ENCODE measurements at regions not wholly inside any gene's neighbourhood (a gene's known extent, or its start where the extent isn't known, plus 50 kb on each side); places are given as distances from the start of the nearest gene placed in this dataset.
"Not testable (repeated sequence)": the region's sequence is repeated elsewhere in the genome, so short reads cannot be mapped to it uniquely, and the experiment has no call there.

DNA sequence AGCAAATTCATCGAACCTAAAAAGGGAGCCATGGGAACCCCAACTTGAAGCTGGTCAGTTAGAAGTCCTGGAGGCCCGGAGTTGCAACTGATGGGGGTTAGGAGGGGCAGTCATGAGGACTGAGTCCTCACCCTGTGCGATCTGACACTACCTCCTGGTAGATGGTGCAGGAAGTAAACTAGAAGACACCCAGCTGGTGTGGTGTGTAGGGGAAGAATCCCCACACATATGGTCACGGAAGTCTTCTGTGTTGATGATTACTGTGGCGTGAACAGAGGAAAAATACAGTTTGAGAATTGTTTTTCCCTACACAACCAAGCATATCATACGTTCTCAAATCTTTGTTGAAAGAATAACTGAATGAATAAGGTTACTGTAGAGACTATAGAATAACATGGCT is 164.6 kb upstream of the KCTD7 start:
- POLR2A ChIA-PET (ENCODE audit: unreplicated experiment), result no interaction called here
- H3K36me3 ChIP-seq (ENCODE audit: low read depth), result no peaks in the 10 kb centered on the region

DNA sequence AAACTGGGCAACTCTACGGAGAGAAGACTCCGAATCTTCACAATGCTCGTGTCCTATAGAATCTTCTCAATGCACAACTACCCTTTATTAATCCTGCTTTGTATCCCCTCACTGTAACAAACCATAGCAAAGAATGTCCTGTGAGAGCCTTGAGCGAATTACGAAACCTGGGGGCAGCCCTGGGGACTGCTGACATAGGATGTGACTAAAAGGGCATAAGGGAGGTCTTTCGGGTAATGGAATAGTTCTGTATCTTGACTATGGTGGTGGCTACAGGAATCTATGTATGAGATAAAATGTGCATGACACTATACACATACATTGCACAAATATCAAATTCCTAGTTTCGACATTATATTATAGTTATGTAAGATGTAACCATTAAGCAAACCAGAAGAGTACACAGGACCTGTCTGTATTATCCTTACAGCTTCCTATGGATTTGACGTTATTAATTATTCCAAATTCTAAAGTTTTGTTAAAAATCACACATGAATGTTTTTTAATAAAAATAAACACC is 162.5 kb upstream of the KCTD7 start:
- CTCF ChIA-PET, result no interaction called here

More for the DNA sequence above, 164.6 kb upstream of the KCTD7 start:
- Histone ChIP-seq H3K4me2 (no peak overlapping the region), H3K27ac (no peak overlapping the region), H3K4me1 (replicated peaks; ENCODE audit: insufficient read depth) (no peaks in the 10 kb centered on the region), H3F3A (ENCODE audit: insufficient read depth, low read depth) (no peaks in the 10 kb centered on the region), H2AFZ (no peak overlapping the region), H3K79me2 (ENCODE audit: low read depth) (no peaks in the 10 kb centered on the region), H3K4me3 (no peak overlapping the region), H3K9me2 (ENCODE audit: insufficient read depth) (no peaks in the 10 kb centered on the region), H4K20me1 (ENCODE audit: insufficient read depth) (no peaks in the 10 kb centered on the region), H3K27me3 (ENCODE audit: insufficient read depth, low read depth) (no peaks in the 10 kb centered on the region), H3K9me3 (ENCODE audit: insufficient read depth, low read depth) (no peaks in the 10 kb centered on the region)
- CTCF ChIA-PET, result no interaction called here
- intact Hi-C loops (cut with micrococcal nuclease; ENCODE audit: unreplicated experiment), result no loop called here
- no peak for DNase-seq
- TF ChIP-seq EZH2 (IDR thresholded peaks at IDR 0.05; ENCODE audit: low read depth), result no peak
- TF ChIP-seq, protein P1, sequence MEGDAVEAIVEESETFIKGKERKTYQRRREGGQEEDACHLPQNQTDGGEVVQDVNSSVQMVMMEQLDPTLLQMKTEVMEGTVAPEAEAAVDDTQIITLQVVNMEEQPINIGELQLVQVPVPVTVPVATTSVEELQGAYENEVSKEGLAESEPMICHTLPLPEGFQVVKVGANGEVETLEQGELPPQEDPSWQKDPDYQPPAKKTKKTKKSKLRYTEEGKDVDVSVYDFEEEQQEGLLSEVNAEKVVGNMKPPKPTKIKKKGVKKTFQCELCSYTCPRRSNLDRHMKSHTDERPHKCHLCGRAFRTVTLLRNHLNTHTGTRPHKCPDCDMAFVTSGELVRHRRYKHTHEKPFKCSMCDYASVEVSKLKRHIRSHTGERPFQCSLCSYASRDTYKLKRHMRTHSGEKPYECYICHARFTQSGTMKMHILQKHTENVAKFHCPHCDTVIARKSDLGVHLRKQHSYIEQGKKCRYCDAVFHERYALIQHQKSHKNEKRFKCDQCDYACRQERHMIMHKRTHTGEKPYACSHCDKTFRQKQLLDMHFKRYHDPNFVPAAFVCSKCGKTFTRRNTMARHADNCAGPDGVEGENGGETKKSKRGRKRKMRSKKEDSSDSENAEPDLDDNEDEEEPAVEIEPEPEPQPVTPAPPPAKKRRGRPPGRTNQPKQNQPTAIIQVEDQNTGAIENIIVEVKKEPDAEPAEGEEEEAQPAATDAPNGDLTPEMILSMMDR (conservative IDR thresholded peaks at IDR 0.05), result no peak
- BruUV-seq (replicated peaks), result no TSS peak

DNA sequence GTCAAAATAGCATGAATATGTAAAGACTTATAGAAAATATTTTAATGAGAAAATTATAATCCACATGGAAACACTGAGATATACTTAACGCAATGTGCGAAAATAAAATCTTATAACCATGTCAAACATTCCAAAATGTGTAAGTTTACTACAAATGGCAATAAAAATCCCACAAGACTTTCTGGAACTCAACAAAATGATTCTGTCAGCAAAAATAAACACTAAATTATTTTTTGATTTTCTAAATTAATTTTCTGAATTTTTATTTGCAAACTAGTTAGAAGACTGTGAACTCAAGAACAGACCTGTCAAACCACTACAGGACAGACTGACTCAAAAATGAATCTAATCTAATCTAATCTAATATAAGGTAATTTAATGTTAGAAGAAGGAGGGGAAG is 160.8 kb upstream of the KCTD7 start:
- H3K4me3 ChIP-seq, result no peak overlapping the region
- no peaks in the 10 kb centered on the region for H4K20me1 ChIP-seq (ENCODE audit: insufficient read depth)
- H2AFZ ChIP-seq, result no peak overlapping the region
- CTCF ChIA-PET, result no interaction called here
- no peaks in the 10 kb centered on the region for H3K36me3 ChIP-seq (ENCODE audit: low read depth)
- no peaks in the 10 kb centered on the region for H3K9me3 ChIP-seq (ENCODE audit: insufficient read depth, low read depth)
- no peaks in the 10 kb centered on the region for H3K4me1 ChIP-seq (replicated peaks; ENCODE audit: insufficient read depth)
- intact Hi-C loops (cut with micrococcal nuclease; ENCODE audit: unreplicated experiment), result no loop called here
- H3K79me2 ChIP-seq (ENCODE audit: low read depth), result no peaks in the 10 kb centered on the region
- no peaks in the 10 kb centered on the region for H3K27me3 ChIP-seq (ENCODE audit: insufficient read depth, low read depth)
- TF ChIP-seq, protein P1 (conservative IDR thresholded peaks at IDR 0.05), result no peak
- TF ChIP-seq EZH2 (IDR thresholded peaks at IDR 0.05; ENCODE audit: low read depth), result no peak
- POLR2A ChIA-PET (ENCODE audit: unreplicated experiment), result no interaction called here
- no peak overlapping the region for H3K27ac ChIP-seq
- DNase-seq, result no peak
- H3F3A ChIP-seq (ENCODE audit: insufficient read depth, low read depth), result no peaks in the 10 kb centered on the region
- H3K4me2 ChIP-seq, result no peak overlapping the region
- BruUV-seq (replicated peaks), result no TSS peak
- H3K9me2 ChIP-seq (ENCODE audit: insufficient read depth), result no peaks in the 10 kb centered on the region

More for the DNA sequence above, 162.5 kb upstream of the KCTD7 start:
- no TSS peak for BruUV-seq (replicated peaks)
- Histone ChIP-seq H3K4me1 (replicated peaks; ENCODE audit: insufficient read depth) (no peaks in the 10 kb centered on the region), H3K36me3 (ENCODE audit: low read depth) (no peaks in the 10 kb centered on the region), H3K9me2 (ENCODE audit: insufficient read depth) (no peaks in the 10 kb centered on the region), H3K27me3 (ENCODE audit: insufficient read depth, low read depth) (no peaks in the 10 kb centered on the region), H3K79me2 (ENCODE audit: low read depth) (no peaks in the 10 kb centered on the region), H3K9me3 (ENCODE audit: insufficient read depth, low read depth) (no peaks in the 10 kb centered on the region), H3F3A (ENCODE audit: insufficient read depth, low read depth) (no peaks in the 10 kb centered on the region), H3K4me3 (no peak overlapping the region), H3K27ac (no peak overlapping the region), H4K20me1 (ENCODE audit: insufficient read depth) (no peaks in the 10 kb centered on the region), H2AFZ (no peak overlapping the region), H3K4me2 (no peak overlapping the region)
- no peak for TF ChIP-seq EZH2 (IDR thresholded peaks at IDR 0.05; ENCODE audit: low read depth)
- TF ChIP-seq, protein P1 (conservative IDR thresholded peaks at IDR 0.05), result no peak
- POLR2A ChIA-PET (ENCODE audit: unreplicated experiment), result no interaction called here
- DNase-seq, result no peak
- intact Hi-C loops (cut with micrococcal nuclease; ENCODE audit: unreplicated experiment), result no loop called here

DNA sequence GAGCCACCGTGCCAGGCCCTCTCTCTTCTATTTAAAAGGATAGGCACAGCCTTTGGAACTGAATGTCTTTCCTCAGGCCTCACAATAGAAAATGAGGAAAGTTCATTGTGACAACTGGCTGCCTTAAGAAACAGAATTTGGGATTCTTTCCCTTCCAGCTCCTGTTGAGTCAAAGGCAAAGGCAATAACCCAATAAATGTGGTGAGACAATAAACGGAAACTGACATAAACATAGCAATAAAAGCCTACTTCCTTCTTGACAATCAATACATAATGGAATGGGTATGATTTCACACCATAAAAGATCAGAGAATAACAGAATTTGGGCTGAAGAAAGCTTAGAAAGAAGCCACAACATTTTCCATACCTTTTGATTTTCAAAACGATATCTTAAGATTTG is 155.6 kb upstream of the KCTD7 start:
- H3K4me2 ChIP-seq; DNase-seq; H3K36me3 ChIP-seq (ENCODE audit: low read depth); intact Hi-C loops (cut with micrococcal nuclease; ENCODE audit: unreplicated experiment); H3K9me2 ChIP-seq (ENCODE audit: insufficient read depth); H3K4me1 ChIP-seq (replicated peaks; ENCODE audit: insufficient read depth); H3K4me3 ChIP-seq; H3K9me3 ChIP-seq (ENCODE audit: insufficient read depth, low read depth); H3K79me2 ChIP-seq (ENCODE audit: low read depth); H3K27me3 ChIP-seq (ENCODE audit: insufficient read depth, low read depth); H3F3A ChIP-seq (ENCODE audit: insufficient read depth, low read depth); H4K20me1 ChIP-seq (ENCODE audit: insufficient read depth); H3K27ac ChIP-seq; BruUV-seq (replicated peaks); H2AFZ ChIP-seq; CTCF ChIA-PET: not testable (repeated sequence)
- POLR2A ChIA-PET (ENCODE audit: unreplicated experiment), result interaction anchor here (0.6 kb wide), 1 partner anchor 68 kb away, joined by 4 read pairs; no protein-coding TSS in a partner anchor
